ENCODE measurements at regions not wholly inside any gene's neighbourhood (a gene's known extent, or its start where the extent isn't known, plus 50 kb on each side); places are given as distances from the start of the nearest gene placed in this dataset.

DNA sequence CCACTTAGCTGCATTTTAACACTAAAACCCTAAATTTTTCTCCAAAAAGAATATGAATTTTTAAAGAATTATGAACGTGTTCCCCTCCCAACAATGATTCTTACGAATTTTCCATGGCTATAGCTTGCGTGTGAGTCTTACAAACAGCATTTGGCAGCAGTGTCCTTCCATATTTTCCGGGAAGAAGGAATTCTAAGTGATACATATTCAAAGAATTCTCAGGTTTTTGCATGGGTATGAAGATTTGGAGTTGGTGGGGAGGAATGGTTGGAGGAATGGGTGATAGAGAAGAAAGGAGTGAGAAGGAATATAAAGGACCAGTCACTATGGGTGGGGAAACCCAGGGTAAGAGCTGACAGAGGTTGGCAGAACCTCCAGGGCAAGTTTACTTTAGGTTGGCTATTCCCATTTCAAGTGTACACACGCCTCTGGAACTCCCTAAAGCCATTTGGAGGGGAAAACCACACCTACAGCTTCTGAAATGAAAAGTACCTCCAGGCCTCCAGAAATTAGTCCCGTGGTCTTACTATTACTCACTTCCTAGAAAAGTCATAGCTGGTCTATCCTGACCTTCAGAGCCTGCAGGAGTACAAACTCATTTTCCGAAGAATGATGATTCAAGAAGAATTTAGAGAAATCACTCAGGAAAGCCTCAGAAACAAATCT lies 420.8 kb upstream of the DIPK2B start:
- Histone ChIP-seq H3K4ac (ENCODE audit: low read depth, low read length) (peak overlapping the region; percentile 88), H2AK5ac (ENCODE audit: low read depth, low read length) (peak overlapping the region; percentile 63), H4K20me1 (ENCODE audit: insufficient read depth, low read length) (no peaks in the 10 kb centered on the region), H2BK15ac (ENCODE audit: low read depth, low read length) (peak overlapping the region; percentile 74; the same call in 1 of the 3 replicates), H3K9ac (ENCODE audit: low read depth, low read length) (0 out of 2 replicates have a peak overlapping the region, but pooled peaks have one; percentile 6), H3K4me2 (ENCODE audit: low read depth, low read length) (no peak overlapping the region), H3K79me1 (ENCODE audit: low read depth in 1 of 2, low read length in 2 of 2) (no peaks in the 10 kb centered on the region), H3K4me1 (ENCODE audit: control insufficient read depth, insufficient read depth, low read length) (peaks cover 2% of the 10 kb centered on the region; the same call in 1 of the 2 replicates), H3K14ac (replicated peaks; ENCODE audit: low read depth, low read length) (peak overlapping the region; percentile 62), H4K5ac (ENCODE audit: low read depth, low read length) (peak overlapping the region; percentile 91), H2BK120ac (ENCODE audit: low read depth, low read length) (peak overlapping the region; percentile 98), H2AK9ac (replicated peaks; ENCODE audit: low read depth, low read length, poor library complexity) (no peak overlapping the region), H3K18ac (ENCODE audit: low read depth, low read length) (peak overlapping the region; percentile 91), H3K27me3 (ENCODE audit: control insufficient read depth, insufficient read depth, low read length) (no peaks in the 10 kb centered on the region), H2AFZ (replicated peaks; ENCODE audit: low read length, poor library complexity) (no peak overlapping the region), H3K56ac (ENCODE audit: extremely low read depth, insufficient read depth, low read length) (peak overlapping the region; percentile 83), H4K8ac (ENCODE audit: low read depth in 2 of 2, low read length in 2 of 2) (peak overlapping the region; percentile 68 to 70), H3K4me3 (ENCODE audit: insufficient read depth, low read depth, low read length) (no peak overlapping the region), H2BK20ac (ENCODE audit: low read depth, low read length) (peak overlapping the region; percentile 85), H3K27ac (ENCODE audit: insufficient read depth, low read length) (peak overlapping the region; percentile 78), H4K91ac (ENCODE audit: insufficient read depth, low read depth, low read length) (peak overlapping the region; percentile 72), H3K36me3 (ENCODE audit: control insufficient read depth, insufficient read depth, low read length) (no peaks in the 10 kb centered on the region), H2BK5ac (ENCODE audit: low read depth, low read length, poor library complexity, severe bottlenecking) (peak overlapping the region; percentile 94), H3K23ac (ENCODE audit: low read depth, low read length) (peak overlapping the region; percentile 55), H3K9me1 (ENCODE audit: insufficient read depth, low read length) (peaks cover 2% of the 10 kb centered on the region; the same call in 1 of the 2 replicates), H3K9me3 (ENCODE audit: control insufficient read depth, insufficient read depth, low read length) (peaks cover 2% of the 10 kb centered on the region; the same call in 1 of the 2 replicates)
- no peak for TF ChIP-seq CTCF (conservative IDR thresholded peaks at IDR 0.05; ENCODE audit: low read depth, low read length)
- no peak for TF ChIP-seq POLR2A (IDR thresholded peaks at IDR 0.05; ENCODE audit: low read depth, low read length)
- no peak for TF ChIP-seq CHD1 (IDR thresholded peaks at IDR 0.05; ENCODE audit: low read depth, low read length)
- TF ChIP-seq CEBPB (IDR thresholded peaks at IDR 0.05; ENCODE audit: low read depth, low read length), result no peak
- TF ChIP-seq, protein P1, sequence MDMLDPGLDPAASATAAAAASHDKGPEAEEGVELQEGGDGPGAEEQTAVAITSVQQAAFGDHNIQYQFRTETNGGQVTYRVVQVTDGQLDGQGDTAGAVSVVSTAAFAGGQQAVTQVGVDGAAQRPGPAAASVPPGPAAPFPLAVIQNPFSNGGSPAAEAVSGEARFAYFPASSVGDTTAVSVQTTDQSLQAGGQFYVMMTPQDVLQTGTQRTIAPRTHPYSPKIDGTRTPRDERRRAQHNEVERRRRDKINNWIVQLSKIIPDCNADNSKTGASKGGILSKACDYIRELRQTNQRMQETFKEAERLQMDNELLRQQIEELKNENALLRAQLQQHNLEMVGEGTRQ (IDR thresholded peaks at IDR 0.05; ENCODE audit: low read depth, low read length), result no peak
- TF ChIP-seq RCOR1 (IDR thresholded peaks at IDR 0.05; ENCODE audit: insufficient replicate concordance, low read length), result no peak
- TF ChIP-seq RAD21 (IDR thresholded peaks at IDR 0.05; ENCODE audit: low read length), result no peak
- TF ChIP-seq SMC3 (IDR thresholded peaks at IDR 0.05; ENCODE audit: low read depth, low read length), result no peak
- no peak for TF ChIP-seq RFX5 (IDR thresholded peaks at IDR 0.05; ENCODE audit: low read depth, low read length)
- no peak for TF ChIP-seq BHLHE40 (IDR thresholded peaks at IDR 0.05; ENCODE audit: low read depth, low read length)
- no TSS peak for BruUV-seq (replicated peaks)
- ChIA-PET POLR2A (ENCODE audit: unreplicated experiment) (no interaction called here), CTCF (no interaction called here)
- in situ Hi-C loops (cut with MboI; ENCODE audit: low sequenced_read_pairs), result no loop called here
- intact Hi-C loops (cut with micrococcal nuclease), result loop anchor here (2.0 to 5.0 kb wide), 2 partner anchors 121 to 299 kb away; no protein-coding TSS in a partner anchor
- ATAC-seq (ENCODE audit: low read depth), result peak; percentile 16; the same call in 1 of the 2 replicates
- peak; percentile 80 for DNase-seq
- dilution Hi-C loops (cut with HindIII; ENCODE audit: low sequenced_read_pairs, unreplicated experiment), result no loop called here
- 0% methylated on average over 1 of the region's 7 CpGs; no CpG with 5 or more reads in 1 of the 2 experiments for WGBS, 2 experiments (ENCODE audit: extremely low coverage in 2 of 2, insufficient read length in 1 of 2)

All from IMR-90 (cell line).